ENCODE measurements at regions not wholly inside any gene's neighbourhood (a gene's known extent, or its start where the extent isn't known, plus 50 kb on each side); places are given as distances from the start of the nearest gene placed in this dataset.

DNA sequence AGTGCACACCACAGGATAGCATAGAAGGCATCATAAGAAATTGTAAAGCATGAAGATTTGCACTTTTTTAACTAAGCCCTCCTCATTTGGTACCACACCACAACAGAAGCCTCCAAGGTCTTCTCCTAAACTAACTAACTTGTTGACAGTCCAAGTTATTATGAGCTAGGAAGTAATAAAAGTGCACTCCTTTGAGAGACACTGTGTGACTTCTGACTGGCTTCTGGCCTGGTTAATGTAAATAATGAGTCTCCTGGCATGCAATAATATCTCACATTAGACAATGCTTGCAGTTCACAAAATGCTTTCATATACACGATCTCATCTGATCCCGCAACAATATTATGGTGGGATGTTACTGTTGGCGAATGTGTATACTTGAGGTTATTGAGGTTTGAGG, 103.9 kb upstream of the SLC24A5 start:
- H3K36me3 Mint-ChIP-seq, result no peaks in the 10 kb centered on the region
- peaks cover 4% of the 10 kb centered on the region for H3K27me3 Mint-ChIP-seq
- no peak overlapping the region for H3K27ac Mint-ChIP-seq
- peaks cover 0 to 7% (median 0%) of the 10 kb centered on the region in 3 donors for H3K9me3 Mint-ChIP-seq
- H3K4me1 Mint-ChIP-seq, result no peaks in the 10 kb centered on the region
- no peak overlapping the region for H3K4me3 Mint-ChIP-seq

DNA sequence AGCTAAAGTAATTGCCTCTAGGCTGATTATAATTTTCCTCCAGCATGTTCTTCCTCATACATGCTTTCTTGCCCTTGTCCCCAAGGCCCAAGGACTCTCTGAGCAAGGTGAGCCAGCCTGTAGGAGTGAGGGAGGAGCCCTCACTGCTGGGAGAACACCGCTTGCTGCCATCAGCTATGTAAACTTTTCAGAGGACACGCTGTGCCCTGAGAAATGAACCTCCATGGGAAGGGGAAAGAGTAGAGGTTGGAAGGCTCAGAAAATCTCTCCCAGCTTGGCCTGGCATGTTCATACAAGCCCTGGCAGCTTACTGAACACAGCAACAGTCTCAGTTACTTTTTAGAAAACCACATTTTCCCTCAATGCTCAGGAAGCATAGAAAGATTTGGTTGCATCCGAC, 103.0 kb upstream of the SLC24A5 start:
- H3K9me3 Mint-ChIP-seq, result peaks cover 0 to 7% (median 0%) of the 10 kb centered on the region in 3 donors
- H3K36me3 Mint-ChIP-seq, result no peaks in the 10 kb centered on the region
- no peaks in the 10 kb centered on the region for H3K4me1 Mint-ChIP-seq

DNA sequence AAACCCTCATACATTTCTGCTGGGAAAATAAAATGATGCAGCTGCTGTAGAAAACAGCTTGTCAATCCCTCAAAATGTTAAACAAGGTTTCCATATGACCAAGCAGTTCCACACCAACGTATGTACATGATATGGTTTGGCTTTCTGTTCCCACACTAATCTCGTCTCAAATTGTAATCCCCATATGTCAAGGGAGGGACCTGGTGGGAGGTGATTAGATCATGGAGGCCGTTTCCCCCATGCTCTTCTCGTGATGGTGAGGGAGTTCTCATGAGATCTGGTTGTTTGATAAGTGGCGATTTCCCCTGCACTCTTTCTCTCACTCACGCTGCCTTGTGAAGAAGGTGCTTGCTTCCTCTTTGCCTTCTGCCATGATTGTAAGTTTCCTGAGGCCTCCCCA, 100.6 kb upstream of the SLC24A5 start:
- no peaks in the 10 kb centered on the region for H3K36me3 Mint-ChIP-seq
- H3K27ac Mint-ChIP-seq, result no peak overlapping the region
- H3K4me1 Mint-ChIP-seq, result no peaks in the 10 kb centered on the region
- peaks cover 0 to 7% (median 2%) of the 10 kb centered on the region in 3 donors for H3K9me3 Mint-ChIP-seq
- no peaks in the 10 kb centered on the region for H3K27me3 Mint-ChIP-seq
- H3K4me3 Mint-ChIP-seq, result no peak overlapping the region

More for the DNA sequence above, 103.0 kb upstream of the SLC24A5 start:
- Mint-ChIP-seq H3K27me3 (peaks cover 2% of the 10 kb centered on the region), H3K4me3 (no peak overlapping the region), H3K27ac (no peak overlapping the region)

DNA sequence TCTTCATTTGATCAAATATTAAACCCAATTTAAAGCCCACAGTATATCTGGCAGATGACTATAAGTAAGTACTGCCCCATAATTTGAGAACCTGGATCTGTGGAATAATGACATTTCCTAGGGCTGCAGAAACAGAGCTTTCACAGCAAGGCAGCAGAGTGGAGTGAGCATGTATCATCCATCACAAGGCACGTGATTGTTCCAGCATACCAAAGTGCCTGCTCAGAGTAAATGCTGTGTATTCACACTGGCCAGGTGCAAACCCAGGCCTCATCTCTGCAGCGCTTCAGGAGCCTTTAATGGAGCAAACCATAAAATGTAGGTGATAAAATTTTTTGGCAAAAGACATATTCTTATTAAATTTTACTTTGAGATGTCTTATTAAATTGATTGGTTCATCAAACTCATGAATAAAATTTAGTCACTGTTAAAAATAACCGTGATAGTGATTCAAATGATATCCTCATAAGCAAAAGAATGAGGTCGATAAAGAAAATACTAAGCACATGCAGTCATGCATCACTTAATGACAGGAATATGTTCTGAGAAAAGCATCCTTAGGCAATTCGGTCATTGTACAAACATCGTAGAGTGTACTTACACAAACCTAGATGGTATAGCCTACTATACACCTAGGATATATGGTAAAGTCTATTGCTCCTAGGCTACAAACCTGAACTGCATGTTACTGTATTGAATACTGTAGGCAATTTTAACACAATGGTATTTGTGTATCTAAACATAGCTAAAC, 99.3 kb upstream of the SLC24A5 start:
- no peak overlapping the region for H3K27ac Mint-ChIP-seq
- H3K36me3 Mint-ChIP-seq, result no peaks in the 10 kb centered on the region
- peaks cover 0 to 7% (median 3%) of the 10 kb centered on the region in 3 donors for H3K9me3 Mint-ChIP-seq
- H3K4me3 Mint-ChIP-seq, result no peak overlapping the region
- peaks cover 2% of the 10 kb centered on the region for H3K27me3 Mint-ChIP-seq
- no peaks in the 10 kb centered on the region for H3K4me1 Mint-ChIP-seq

GRCh38 chr15:48025118-48025517, 95.7 kb upstream of the SLC24A5 start:
- Mint-ChIP-seq H3K4me1 (no peaks in the 10 kb centered on the region), H3K27ac (no peak overlapping the region), H3K9me3 (peaks cover 0 to 6% (median 3%) of the 10 kb centered on the region in 3 donors), H3K27me3 (peaks cover 5% of the 10 kb centered on the region), H3K36me3 (no peaks in the 10 kb centered on the region), H3K4me3 (no peak overlapping the region)

GRCh38 chr15:48028712-48029111, 92.1 kb upstream of the SLC24A5 start:
- H3K4me3 Mint-ChIP-seq, result no peak overlapping the region
- H3K36me3 Mint-ChIP-seq, result no peaks in the 10 kb centered on the region
- H3K27me3 Mint-ChIP-seq, result peaks cover 5% of the 10 kb centered on the region
- H3K4me1 Mint-ChIP-seq, result no peaks in the 10 kb centered on the region
- H3K9me3 Mint-ChIP-seq, result peaks cover 0 to 1% (median 0%) of the 10 kb centered on the region in 3 donors
- H3K27ac Mint-ChIP-seq, result no peak overlapping the region

DNA sequence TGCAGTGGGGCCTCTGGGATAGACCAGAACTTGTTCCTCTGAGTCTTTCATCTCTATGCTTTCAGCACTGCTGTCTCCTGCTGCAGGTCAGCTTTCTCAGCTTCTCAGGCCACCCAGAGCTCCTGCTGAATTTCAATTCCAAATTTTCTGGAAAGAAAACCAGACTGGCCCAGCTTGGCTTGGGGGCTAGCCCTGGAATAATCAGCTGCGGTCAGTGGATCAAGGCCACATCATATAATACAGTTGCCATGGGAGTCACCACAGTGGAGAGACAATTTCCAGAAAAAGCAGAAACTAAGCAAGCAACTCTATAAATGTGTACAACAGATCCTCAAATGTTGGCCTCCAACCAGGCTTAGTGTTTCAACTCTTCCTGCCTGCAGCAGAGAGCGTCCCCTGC, 91.1 kb upstream of the SLC24A5 start:
- Mint-ChIP-seq H3K27ac (no peak overlapping the region), H3K4me3 (no peak overlapping the region), H3K27me3 (peaks cover 7% of the 10 kb centered on the region), H3K9me3 (peaks cover 0 to 1% (median 0%) of the 10 kb centered on the region in 3 donors), H3K36me3 (no peaks in the 10 kb centered on the region), H3K4me1 (no peaks in the 10 kb centered on the region)

GRCh38 chr15:48031466-48031865, 89.3 kb upstream of the SLC24A5 start:
- H3K4me1 Mint-ChIP-seq, result no peaks in the 10 kb centered on the region
- H3K4me3 Mint-ChIP-seq, result no peak overlapping the region
- H3K36me3 Mint-ChIP-seq, result no peaks in the 10 kb centered on the region
- H3K9me3 Mint-ChIP-seq, result no peaks in the 10 kb centered on the region
- H3K27ac Mint-ChIP-seq, result no peak overlapping the region
- H3K27me3 Mint-ChIP-seq, result peaks cover 6% of the 10 kb centered on the region

DNA sequence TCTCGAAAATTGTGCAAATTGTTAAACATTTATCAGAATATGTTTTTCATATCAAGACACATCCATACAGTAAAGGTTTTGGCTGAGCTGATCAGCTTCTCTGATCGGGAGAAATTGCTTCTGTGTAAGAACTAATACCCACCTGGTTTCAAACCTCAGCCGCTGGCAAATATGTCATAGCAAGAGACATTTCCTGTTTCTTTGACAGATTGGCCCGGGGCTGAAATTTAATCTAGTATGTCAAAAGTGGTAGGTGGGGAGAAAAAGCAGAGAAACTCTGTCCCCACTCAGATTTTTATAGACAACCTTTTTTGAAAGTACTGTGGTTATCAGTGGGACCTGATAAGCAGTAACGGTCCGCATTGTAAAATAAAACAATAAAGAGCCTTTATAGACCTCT, 88.8 kb upstream of the SLC24A5 start:
- no peaks in the 10 kb centered on the region for H3K4me1 Mint-ChIP-seq
- H3K27me3 Mint-ChIP-seq, result peaks cover 4% of the 10 kb centered on the region
- no peaks in the 10 kb centered on the region for H3K9me3 Mint-ChIP-seq
- H3K36me3 Mint-ChIP-seq, result no peaks in the 10 kb centered on the region
- no peak overlapping the region for H3K27ac Mint-ChIP-seq
- no peak overlapping the region for H3K4me3 Mint-ChIP-seq

- Mint-ChIP-seq H3K36me3 (no peaks in the 10 kb centered on the region), H3K9me3 (no peaks in the 10 kb centered on the region), H3K27me3 (peaks cover 4% of the 10 kb centered on the region), H3K4me1 (no peaks in the 10 kb centered on the region), H3K4me3 (no peak overlapping the region), H3K27ac (no peak overlapping the region)
These were observed 87.9 kb upstream of the SLC24A5 start for GRCh38 chr15:48032911-48033310.

- Mint-ChIP-seq H3K4me1 (no peaks in the 10 kb centered on the region), H3K27me3 (peaks cover 4% of the 10 kb centered on the region), H3K9me3 (peaks cover 0 to 6% (median 0%) of the 10 kb centered on the region in 3 donors), H3K36me3 (no peaks in the 10 kb centered on the region), H3K4me3 (no peak overlapping the region), H3K27ac (no peak overlapping the region)
These were observed 82.6 kb upstream of the SLC24A5 start for GRCh38 chr15:48038221-48038620.

DNA sequence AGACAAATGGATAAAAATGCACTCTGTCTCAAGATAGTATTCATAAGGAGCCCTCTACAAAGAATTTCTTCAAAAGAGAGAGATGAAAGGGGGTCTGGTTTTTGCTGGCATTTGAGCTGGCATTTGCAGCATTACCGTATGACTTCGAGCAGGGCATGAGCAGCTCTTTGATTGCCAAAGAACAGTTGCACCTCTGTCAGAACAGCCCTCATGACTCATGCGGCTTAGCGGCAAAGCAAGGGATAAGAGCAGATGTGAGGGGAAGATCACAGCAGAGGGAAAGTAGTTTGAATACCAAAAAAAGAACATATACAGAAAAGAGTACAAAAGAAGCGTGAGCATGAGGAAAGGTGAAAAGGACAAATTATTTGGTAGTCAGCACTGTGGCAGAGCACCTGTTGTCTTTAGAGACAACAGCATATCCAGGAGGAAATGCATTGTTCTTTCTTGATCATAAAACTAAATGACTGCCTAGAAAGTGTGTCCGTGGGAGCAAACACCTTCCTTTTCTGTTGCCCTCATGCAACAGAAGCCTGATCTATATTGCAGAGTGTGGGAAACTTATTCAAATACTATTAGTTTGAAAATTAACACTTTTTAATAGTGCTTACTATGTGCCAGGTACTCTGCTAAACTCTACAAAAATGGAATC, 80.5 kb upstream of the SLC24A5 start:
- peaks cover 2% of the 10 kb centered on the region for H3K27me3 Mint-ChIP-seq
- H3K27ac Mint-ChIP-seq, result no peak overlapping the region
- no peaks in the 10 kb centered on the region for H3K36me3 Mint-ChIP-seq
- H3K4me3 Mint-ChIP-seq, result no peak overlapping the region
- peaks cover 0 to 7% (median 1%) of the 10 kb centered on the region in 3 donors for H3K9me3 Mint-ChIP-seq
- no peaks in the 10 kb centered on the region for H3K4me1 Mint-ChIP-seq

DNA sequence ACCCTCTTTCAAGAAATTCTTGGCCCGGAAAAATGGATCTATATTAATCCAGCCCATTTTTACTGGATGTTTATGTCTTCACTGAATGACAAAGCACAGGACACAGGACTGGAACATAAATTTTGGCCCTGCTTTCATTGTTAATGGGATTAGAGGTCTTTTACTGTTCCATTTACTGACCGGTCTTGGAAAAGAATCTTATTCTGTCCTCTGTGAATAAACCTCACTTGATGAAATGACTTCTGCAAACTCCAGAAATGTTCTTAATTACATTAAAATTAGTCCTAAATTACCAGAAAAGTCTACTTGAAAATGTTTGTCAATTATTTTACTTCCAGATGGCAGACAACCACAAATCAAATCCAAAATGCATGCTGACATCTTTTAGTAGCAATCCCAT, 79.3 kb upstream of the SLC24A5 start:
- no peak overlapping the region for H3K27ac Mint-ChIP-seq
- H3K27me3 Mint-ChIP-seq, result peaks cover 2% of the 10 kb centered on the region
- H3K4me1 Mint-ChIP-seq, result no peaks in the 10 kb centered on the region
- H3K36me3 Mint-ChIP-seq, result no peaks in the 10 kb centered on the region
- peaks cover 0 to 7% (median 1%) of the 10 kb centered on the region in 3 donors for H3K9me3 Mint-ChIP-seq
- H3K4me3 Mint-ChIP-seq, result no peak overlapping the region

DNA sequence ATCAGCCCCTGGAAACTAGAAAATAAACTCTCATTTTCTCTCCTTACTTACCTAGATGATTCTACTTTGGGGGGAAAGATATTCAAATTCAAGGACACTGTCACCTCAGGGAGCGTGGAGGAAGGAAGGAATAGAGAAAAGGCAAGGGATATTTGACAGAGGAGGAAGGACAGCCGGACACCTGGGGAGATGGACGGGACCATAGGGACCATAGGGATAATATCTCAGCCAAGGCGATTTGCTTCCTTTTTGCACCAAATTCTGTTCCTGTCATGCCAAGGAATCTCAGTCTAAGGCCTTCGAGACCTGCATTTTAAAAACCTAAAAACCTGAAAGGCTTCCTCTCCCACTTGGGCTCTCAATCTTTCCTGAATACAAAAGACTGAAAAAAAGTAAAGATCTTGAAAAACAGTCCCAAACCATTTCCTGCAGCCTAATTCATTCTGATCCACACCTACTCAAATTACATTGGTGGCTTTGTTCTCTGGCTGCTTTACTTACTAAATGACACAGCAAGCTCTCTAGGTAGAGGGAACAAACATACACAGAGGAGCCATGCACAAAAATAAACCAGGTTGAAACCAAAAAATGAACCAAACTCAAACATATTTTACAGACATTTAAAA, 73.9 kb upstream of the SLC24A5 start:
- H3K4me1 Mint-ChIP-seq, result no peaks in the 10 kb centered on the region
- H3K9me3 Mint-ChIP-seq, result peaks cover 0 to 3% (median 1%) of the 10 kb centered on the region in 3 donors
- no peak overlapping the region for H3K4me3 Mint-ChIP-seq
- no peaks in the 10 kb centered on the region for H3K36me3 Mint-ChIP-seq
- H3K27me3 Mint-ChIP-seq, result no peaks in the 10 kb centered on the region
- no peak overlapping the region for H3K27ac Mint-ChIP-seq

DNA sequence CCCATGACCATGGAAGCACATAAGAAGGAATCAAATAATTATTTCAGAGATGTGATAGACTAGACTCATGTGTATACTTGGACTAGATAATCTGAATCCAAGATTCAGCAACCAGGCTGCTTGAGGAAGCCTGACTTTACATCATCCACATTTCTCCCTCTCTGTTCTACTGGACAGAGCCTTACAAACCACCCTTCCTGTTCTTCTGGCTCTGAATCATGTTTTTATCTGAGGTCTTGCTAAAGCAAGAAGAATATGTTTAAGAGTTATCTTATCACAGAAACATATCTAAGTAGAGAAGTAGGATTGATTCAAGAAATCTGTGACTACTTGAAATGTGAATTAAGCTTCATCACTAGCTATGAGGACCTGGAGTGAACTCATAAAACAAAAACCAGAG, 71.1 kb upstream of the SLC24A5 start:
- peaks cover 0 to 3% (median 0%) of the 10 kb centered on the region in 3 donors for H3K9me3 Mint-ChIP-seq
- H3K27ac Mint-ChIP-seq, result no peak overlapping the region
- peaks cover under 1% of the 10 kb centered on the region for H3K27me3 Mint-ChIP-seq
- no peaks in the 10 kb centered on the region for H3K4me1 Mint-ChIP-seq
- no peaks in the 10 kb centered on the region for H3K36me3 Mint-ChIP-seq
- H3K4me3 Mint-ChIP-seq, result no peak overlapping the region
